ENCODE measurements at regions not wholly inside any gene's neighbourhood (a gene's known extent, or its start where the extent isn't known, plus 50 kb on each side); places are given as distances from the start of the nearest gene placed in this dataset.

- H3K4me3 ChIP-seq (ENCODE audit: low read depth, low read length, poor library complexity, severe bottlenecking), result no peak overlapping the region
- H4K20me1 ChIP-seq (ENCODE audit: insufficient read depth, low read length), result no peaks in the 10 kb centered on the region
- no peaks in the 10 kb centered on the region for H3K79me2 ChIP-seq (ENCODE audit: insufficient read depth, low read length)
- H3K9ac ChIP-seq (ENCODE audit: low read length), result no peak overlapping the region
- no peak overlapping the region for H3K4me2 ChIP-seq (ENCODE audit: low read length)
- no peaks in the 10 kb centered on the region; the same call in 1 of the 2 replicates for H3K27me3 ChIP-seq (ENCODE audit: insufficient read depth, low read length)
- no peaks in the 10 kb centered on the region for H3K9me2 ChIP-seq (ENCODE audit: low read depth, low read length)
- H3K36me3 ChIP-seq (ENCODE audit: insufficient read depth, low read length), result no peaks in the 10 kb centered on the region
- H3F3A ChIP-seq (ENCODE audit: insufficient read depth, low read length), result no peaks in the 10 kb centered on the region
- H3K9me3 ChIP-seq (ENCODE audit: low read length), result no peaks in the 10 kb centered on the region
- no peak for TF ChIP-seq EZH2 (IDR thresholded peaks at IDR 0.05; ENCODE audit: borderline replicate concordance, low read length)
- TF ChIP-seq, protein P1, sequence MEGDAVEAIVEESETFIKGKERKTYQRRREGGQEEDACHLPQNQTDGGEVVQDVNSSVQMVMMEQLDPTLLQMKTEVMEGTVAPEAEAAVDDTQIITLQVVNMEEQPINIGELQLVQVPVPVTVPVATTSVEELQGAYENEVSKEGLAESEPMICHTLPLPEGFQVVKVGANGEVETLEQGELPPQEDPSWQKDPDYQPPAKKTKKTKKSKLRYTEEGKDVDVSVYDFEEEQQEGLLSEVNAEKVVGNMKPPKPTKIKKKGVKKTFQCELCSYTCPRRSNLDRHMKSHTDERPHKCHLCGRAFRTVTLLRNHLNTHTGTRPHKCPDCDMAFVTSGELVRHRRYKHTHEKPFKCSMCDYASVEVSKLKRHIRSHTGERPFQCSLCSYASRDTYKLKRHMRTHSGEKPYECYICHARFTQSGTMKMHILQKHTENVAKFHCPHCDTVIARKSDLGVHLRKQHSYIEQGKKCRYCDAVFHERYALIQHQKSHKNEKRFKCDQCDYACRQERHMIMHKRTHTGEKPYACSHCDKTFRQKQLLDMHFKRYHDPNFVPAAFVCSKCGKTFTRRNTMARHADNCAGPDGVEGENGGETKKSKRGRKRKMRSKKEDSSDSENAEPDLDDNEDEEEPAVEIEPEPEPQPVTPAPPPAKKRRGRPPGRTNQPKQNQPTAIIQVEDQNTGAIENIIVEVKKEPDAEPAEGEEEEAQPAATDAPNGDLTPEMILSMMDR (IDR thresholded peaks at IDR 0.05; ENCODE audit: low read length), result no peak
- H3K4me1 ChIP-seq (ENCODE audit: insufficient read depth, low read length, severe bottlenecking), result no peaks in the 10 kb centered on the region
- H3K27ac ChIP-seq (ENCODE audit: low read depth, low read length, poor library complexity, severe bottlenecking), result no peak overlapping the region
- no peak overlapping the region for H2AFZ ChIP-seq (ENCODE audit: low read length)
Observed at GRCh38 chr5:179430193-179431175, 85.2 kb upstream of the ADAMTS2 start.

DNA sequence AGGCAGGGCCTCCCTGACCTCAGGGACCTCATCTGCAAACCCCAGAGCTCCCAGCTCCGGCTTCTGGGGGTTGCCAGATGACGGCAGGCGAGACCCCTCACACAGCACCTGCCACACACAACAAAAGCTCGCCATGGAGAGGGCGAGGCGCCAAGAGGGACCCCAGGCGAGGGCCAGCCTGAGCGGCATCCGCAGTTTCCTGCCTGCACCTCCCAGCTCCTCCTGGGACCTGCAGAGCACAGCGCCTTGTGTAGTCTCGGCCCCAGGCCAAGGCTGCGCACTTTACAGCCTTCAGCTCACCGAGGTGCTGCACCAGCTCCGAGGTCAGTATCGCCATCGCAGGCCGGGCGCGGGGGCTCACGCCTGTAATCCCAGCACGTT, 82.4 kb upstream of the ADAMTS2 start:
- H4K20me1 ChIP-seq (ENCODE audit: insufficient read depth, low read length), result no peaks in the 10 kb centered on the region
- TF ChIP-seq EZH2 (IDR thresholded peaks at IDR 0.05; ENCODE audit: borderline replicate concordance, low read length), result no peak
- TF ChIP-seq, protein P1 (IDR thresholded peaks at IDR 0.05; ENCODE audit: low read length), result no peak

GRCh38 chr5:179427032-179427675, 81.9 kb upstream of the ADAMTS2 start:
- TF ChIP-seq, protein P1 (IDR thresholded peaks at IDR 0.05; ENCODE audit: low read length), result no peak
- no peak for TF ChIP-seq EZH2 (IDR thresholded peaks at IDR 0.05; ENCODE audit: borderline replicate concordance, low read length)
- Histone ChIP-seq H3K27me3 (ENCODE audit: insufficient read depth, low read length) (peaks cover 8% of the 10 kb centered on the region; the same call in 1 of the 2 replicates), H2AFZ (ENCODE audit: low read length) (no peak overlapping the region), H3K4me2 (ENCODE audit: low read length) (no peak overlapping the region), H3K9ac (ENCODE audit: low read length) (no peak overlapping the region), H3K27ac (ENCODE audit: low read depth, low read length, poor library complexity, severe bottlenecking) (no peak overlapping the region), H3K4me3 (ENCODE audit: low read depth, low read length, poor library complexity, severe bottlenecking) (no peak overlapping the region), H3K4me1 (ENCODE audit: insufficient read depth, low read length, severe bottlenecking) (no peaks in the 10 kb centered on the region), H3K9me2 (ENCODE audit: low read depth, low read length) (no peaks in the 10 kb centered on the region), H3K36me3 (ENCODE audit: insufficient read depth, low read length) (no peaks in the 10 kb centered on the region), H3K9me3 (ENCODE audit: low read length) (no peaks in the 10 kb centered on the region), H4K20me1 (ENCODE audit: insufficient read depth, low read length) (no peaks in the 10 kb centered on the region), H3F3A (ENCODE audit: insufficient read depth, low read length) (no peaks in the 10 kb centered on the region), H3K79me2 (ENCODE audit: insufficient read depth, low read length) (no peaks in the 10 kb centered on the region)

More for the DNA sequence above, 82.4 kb upstream of the ADAMTS2 start:
- H3K4me1 ChIP-seq (ENCODE audit: insufficient read depth, low read length, severe bottlenecking), result no peaks in the 10 kb centered on the region
- H3F3A ChIP-seq (ENCODE audit: insufficient read depth, low read length), result no peaks in the 10 kb centered on the region
- H3K27me3 ChIP-seq (ENCODE audit: insufficient read depth, low read length), result peaks cover 8% of the 10 kb centered on the region; the same call in 1 of the 2 replicates
- H3K79me2 ChIP-seq (ENCODE audit: insufficient read depth, low read length), result no peaks in the 10 kb centered on the region
- H3K27ac ChIP-seq (ENCODE audit: low read depth, low read length, poor library complexity, severe bottlenecking), result no peak overlapping the region
- no peak overlapping the region for H3K9ac ChIP-seq (ENCODE audit: low read length)
- no peaks in the 10 kb centered on the region for H3K36me3 ChIP-seq (ENCODE audit: insufficient read depth, low read length)
- H3K9me3 ChIP-seq (ENCODE audit: low read length), result no peaks in the 10 kb centered on the region
- H3K4me2 ChIP-seq (ENCODE audit: low read length), result no peak overlapping the region
- no peak overlapping the region for H3K4me3 ChIP-seq (ENCODE audit: low read depth, low read length, poor library complexity, severe bottlenecking)
- no peak overlapping the region for H2AFZ ChIP-seq (ENCODE audit: low read length)
- no peaks in the 10 kb centered on the region for H3K9me2 ChIP-seq (ENCODE audit: low read depth, low read length)

All from OCI-LY1 (cell line).